Superior temporal gyrus (tissue), 1 donor: ENCODE measurements at regions not wholly inside any gene's neighbourhood (a gene's known extent, or its start where the extent isn't known, plus 50 kb on each side); places are given as distances from the start of the nearest gene placed in this dataset.
"Not testable (repeated sequence)": the region's sequence is repeated elsewhere in the genome, so short reads cannot be mapped to it uniquely, and the experiment has no call there.

Source experiments
- DNase-seq: peaks from one replicate; pipeline ENCODE4 v3.0.0-alpha.2; 2016; ENCODE audit errors: extremely low spot score

GRCh38 chr15:60259469-60259868 lies 138.3 kb downstream of the ANXA2 start:
- no peak for DNase-seq

DNA sequence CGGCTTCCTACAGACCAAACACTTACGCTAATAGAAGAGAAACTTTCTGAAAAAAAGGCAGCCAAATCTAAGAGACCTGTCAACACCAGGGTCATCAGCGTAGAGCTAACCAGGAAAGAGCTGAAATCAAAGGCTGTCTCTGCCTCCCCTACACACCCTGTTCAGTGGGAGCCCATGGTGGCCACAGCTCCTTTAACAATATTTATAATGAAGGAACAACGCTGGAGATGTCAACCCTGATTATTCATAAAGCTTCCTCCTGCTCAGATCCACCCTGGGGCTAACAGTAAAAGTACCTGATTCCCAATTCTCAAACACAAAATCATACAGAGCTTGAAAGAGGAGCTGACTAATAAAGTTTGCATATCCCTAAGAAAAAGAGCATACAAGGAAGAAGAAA lies 133.7 kb downstream of the ANXA2 start:
- DNase-seq, result no peak

- no peak for DNase-seq
Measured at GRCh38 chr15:60264566-60264965, 133.2 kb downstream of the ANXA2 start.

DNA sequence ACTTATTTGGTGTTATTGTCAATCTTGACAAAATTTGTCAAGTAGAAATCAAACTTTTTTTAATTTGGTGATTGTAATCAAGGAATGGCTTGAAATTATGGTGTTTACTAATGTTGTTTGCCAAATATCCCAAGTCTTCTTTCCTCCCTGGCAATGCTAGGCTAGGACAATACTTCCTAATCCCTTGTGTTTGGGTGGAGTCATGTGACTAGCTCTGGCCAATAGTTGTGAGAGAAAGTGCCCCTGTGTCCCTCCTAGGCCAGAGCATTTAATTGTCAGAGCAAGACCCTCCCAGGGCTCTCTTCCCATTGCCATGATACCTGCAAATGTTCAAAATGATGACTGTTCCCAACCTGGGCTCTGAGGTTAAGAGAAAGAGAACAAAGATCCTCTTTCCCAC lies 132.7 kb downstream of the ANXA2 start:
- DNase-seq, result no peak

DNA sequence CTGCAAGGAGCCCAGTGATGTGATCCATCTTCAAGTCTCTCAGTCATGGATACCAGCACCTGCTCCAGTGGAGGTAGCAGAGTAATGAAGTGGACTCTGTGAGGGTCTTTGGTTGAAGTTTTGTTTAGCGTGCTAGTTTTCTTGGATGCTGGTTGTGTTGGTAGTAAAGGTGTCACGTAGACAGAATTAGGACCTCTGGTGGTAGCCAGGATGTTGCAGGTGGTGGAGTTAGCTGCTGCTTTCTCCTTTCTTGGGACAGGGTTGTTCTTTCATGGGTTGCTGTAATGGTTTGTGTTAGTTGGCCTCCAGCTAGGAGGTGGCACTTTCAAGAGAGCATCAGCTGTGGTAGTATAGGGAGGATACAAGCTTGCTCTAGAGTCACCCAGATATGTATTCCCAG lies 125.2 kb downstream of the ANXA2 start:
- no peak for DNase-seq

DNA sequence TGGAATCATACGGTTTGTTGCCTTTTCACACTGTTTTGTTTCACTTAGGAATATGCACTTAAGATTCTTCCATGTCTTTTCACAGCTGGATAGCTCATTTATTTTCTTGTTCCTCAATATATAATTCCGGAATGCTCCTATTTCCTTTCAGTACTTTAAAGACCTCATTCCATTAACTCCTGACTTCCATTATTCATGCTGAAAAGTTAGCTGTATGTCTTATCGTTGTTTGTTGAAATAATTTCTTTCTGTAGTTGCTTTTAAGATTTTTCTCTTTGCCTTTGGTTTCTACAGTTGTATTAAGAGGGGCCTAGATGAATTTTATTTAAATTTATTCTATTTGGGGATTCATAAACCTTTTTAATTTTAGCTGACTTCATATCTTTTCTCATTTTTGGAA lies 122.2 kb downstream of the ANXA2 start:
- DNase-seq, result no peak

- DNase-seq, result no peak
Measured at GRCh38 chr15:60278879-60279278, 118.9 kb downstream of the ANXA2 start.

GRCh38 chr15:60280259-60280658 lies 117.5 kb downstream of the ANXA2 start:
- DNase-seq, result no peak

DNA sequence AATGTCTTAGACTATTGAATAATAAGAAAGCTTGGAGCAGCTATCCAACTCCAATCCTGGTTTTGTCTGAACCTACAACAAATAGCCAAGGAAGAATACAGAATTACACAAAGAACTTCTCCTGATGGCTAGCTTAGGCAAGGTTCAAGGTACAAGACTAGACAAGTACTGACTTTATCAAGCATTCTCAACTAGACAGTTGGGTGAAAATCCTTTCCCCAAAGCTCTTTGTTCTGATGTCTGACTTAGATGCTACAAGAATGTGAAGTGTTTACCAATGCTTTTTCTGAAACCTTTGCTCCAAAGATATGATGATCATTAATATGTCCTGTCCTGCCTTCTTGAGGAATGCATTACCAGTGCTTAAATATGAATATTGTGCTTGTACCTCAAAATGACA lies 113.8 kb downstream of the ANXA2 start:
- no peak for DNase-seq

GRCh38 chr15:60295901-60296300 lies 101.9 kb downstream of the ANXA2 start:
- DNase-seq, result not testable (repeated sequence)

- no peak for DNase-seq
Measured at GRCh38 chr15:60297047-60297446, 100.7 kb downstream of the ANXA2 start.
